ENCODE measurements at regions not wholly inside any gene's neighbourhood (a gene's known extent, or its start where the extent isn't known, plus 50 kb on each side); places are given as distances from the start of the nearest gene placed in this dataset.

DNA sequence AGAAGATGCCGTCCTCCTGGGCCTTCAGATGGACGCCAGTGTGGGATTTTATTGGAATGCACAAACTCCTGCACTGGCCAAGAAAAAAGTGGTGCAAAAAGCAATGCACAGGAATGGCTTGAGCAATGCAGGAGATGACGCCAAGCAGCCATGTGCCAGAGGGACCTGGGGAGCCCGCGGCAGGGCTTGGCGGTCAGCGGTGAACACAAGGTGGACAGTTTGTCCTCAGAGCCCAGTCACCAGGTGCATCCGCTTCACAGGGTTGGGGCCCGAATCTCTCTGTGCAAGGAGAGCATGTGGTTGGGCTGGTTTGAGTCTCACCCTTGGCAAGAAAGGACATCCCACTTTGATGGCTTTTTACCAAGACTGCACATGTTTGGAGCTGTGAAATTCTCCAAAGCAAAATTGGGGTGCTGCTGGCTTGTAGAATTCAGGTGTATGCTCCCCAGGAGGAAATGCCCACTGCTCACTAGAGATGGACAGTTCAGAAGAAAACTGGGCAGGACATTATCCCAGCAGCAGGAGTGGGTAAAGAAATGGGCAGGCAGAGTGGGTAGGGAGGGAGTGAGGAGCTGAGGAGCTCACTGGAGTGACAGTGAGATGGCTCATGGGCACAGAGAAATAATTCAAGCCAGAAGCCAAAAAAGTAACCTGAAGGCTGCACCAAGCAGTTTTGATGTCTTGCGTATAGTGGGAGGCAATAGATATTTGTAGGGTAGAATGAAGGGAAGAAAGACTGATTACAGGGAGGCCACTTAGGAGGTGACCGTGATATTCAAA lies 463.9 kb downstream of the MTRR start:
- TF ChIP-seq EZH2 (IDR thresholded peaks at IDR 0.05; ENCODE audit: borderline replicate concordance, insufficient read depth, low read length, poor library complexity, severe bottlenecking) = no peak
- no peak for TF ChIP-seq CTCF (IDR thresholded peaks at IDR 0.05; ENCODE audit: poor library complexity, severe bottlenecking)
- no peak for TF ChIP-seq TAF1 (IDR thresholded peaks at IDR 0.05; ENCODE audit: low read depth)
- TF ChIP-seq EP300 (conservative IDR thresholded peaks at IDR 0.05; ENCODE audit: poor library complexity, severe bottlenecking) = no peak
- no peak for TF ChIP-seq MXI1 (conservative IDR thresholded peaks at IDR 0.05; ENCODE audit: poor library complexity, severe bottlenecking)

All from neural cell (in vitro differentiated cells).